CD14-positive monocyte (primary cell): ENCODE measurements at regions not wholly inside any gene's neighbourhood (a gene's known extent, or its start where the extent isn't known, plus 50 kb on each side); places are given as distances from the start of the nearest gene placed in this dataset.

Source experiments
- DNase-seq, 3 donors: peaks; one replicate each; pipeline ENCODE4 v3.0.0-alpha.2; 2011 to 2022
- H2AFZ ChIP-seq: 2 replicates; pipeline ENCODE4 v1.6.0; 2012; ENCODE audit warnings: mild to moderate bottlenecking, low read depth, low read length, inconsistent platforms; ENCODE audit not compliant: insufficient read depth, poor library complexity, severe bottlenecking
- H3K27ac ChIP-seq, 2 donors: 1 replicate in 1 of 2; 2 replicates in 1 of 2; pipeline ENCODE4 v1.5.1; 2012 to 2013; ENCODE audit warnings: low read length in 2 of 2, control low read depth in 1 of 2, inconsistent platforms in 1 of 2, low read depth in 1 of 2, mild to moderate bottlenecking in 1 of 2
- H3K27me3 ChIP-seq, 2 donors: one replicate each; pipeline versions ENCODE4 v1.6.0 to v1.6.1; 2011 to 2013; ENCODE audit warnings: low read length in 2 of 2; ENCODE audit not compliant: control insufficient read depth in 2 of 2, insufficient read depth in 2 of 2
- H3K36me3 ChIP-seq, 2 donors: replicated peaks in 1 of 2; 1 replicate in 1 of 2; 2 replicates in 1 of 2; pipeline versions ENCODE4 v1.5.1 to v1.6.1; 2012 to 2013; ENCODE audit warnings: low read length in 2 of 2, control low read depth in 1 of 2, inconsistent platforms in 1 of 2, mild to moderate bottlenecking in 1 of 2; ENCODE audit not compliant: insufficient read depth in 2 of 2, control insufficient read depth in 1 of 2
- H3K4me1 ChIP-seq, 2 donors: 1 replicate in 1 of 2; 2 replicates in 1 of 2; pipeline versions ENCODE4 v1.5.1 to v1.6.1; 2012 to 2013; ENCODE audit warnings: low read length in 2 of 2, control low read depth in 1 of 2, inconsistent platforms in 1 of 2, mild to moderate bottlenecking in 1 of 2, moderate library complexity in 1 of 2; ENCODE audit not compliant: insufficient read depth in 2 of 2, control insufficient read depth in 1 of 2
- H3K4me2 ChIP-seq: replicated peaks from 2 replicates; pipeline ENCODE3; 2012; ENCODE audit warnings: low read length, moderate library complexity, mild to moderate bottlenecking; ENCODE audit not compliant: poor library complexity, severe bottlenecking; ENCODE audit errors: extremely low read depth
- H3K4me3 ChIP-seq, 3 experiments: fragments of 200-600 bp in 1 of 3; sonication (generic) in 1 of 3; replicated peaks in 1 of 3; 1 replicate in 2 of 3; 2 replicates in 1 of 3; pipeline ENCODE4 v1.5.1; 2011 to 2013; ENCODE audit warnings: low read length in 3 of 3, mild to moderate bottlenecking in 3 of 3, control low read depth in 2 of 3, low read depth in 2 of 3, inconsistent platforms in 1 of 3, moderate library complexity in 1 of 3
- H3K79me2 ChIP-seq: 2 replicates; pipeline ENCODE4 v1.6.0; 2012; ENCODE audit warnings: mild to moderate bottlenecking, control low read depth, inconsistent platforms, low read length, moderate library complexity; ENCODE audit not compliant: insufficient read depth
- H3K9ac ChIP-seq: 2 replicates; pipeline ENCODE4 v1.6.0; 2017; ENCODE audit warnings: low read length, mild to moderate bottlenecking; ENCODE audit not compliant: insufficient read depth, poor library complexity, severe bottlenecking
- H3K9me3 ChIP-seq, 2 donors: replicated peaks in 1 of 2; 1 replicate in 1 of 2; 2 replicates in 1 of 2; pipeline versions ENCODE4 v1.5.1 to v1.6.1; 2012 to 2013; ENCODE audit warnings: low read length in 2 of 2, control low read depth in 1 of 2; ENCODE audit not compliant: control insufficient read depth in 1 of 2, insufficient read depth in 1 of 2
- H4K20me1 ChIP-seq: 2 replicates; pipeline ENCODE4 v1.6.0; 2012; ENCODE audit warnings: mild to moderate bottlenecking, low read length, control low read depth, moderate library complexity; ENCODE audit not compliant: insufficient read depth
- H3K27ac Mint-ChIP-seq, 7 donors: one replicate each; pipeline ENCODE4 v1.8.0; 2020; ENCODE audit warnings: mild to moderate bottlenecking in 7 of 7, mixed read lengths in 7 of 7, moderate library complexity in 6 of 7, inconsistent platforms in 2 of 7
- H3K27me3 Mint-ChIP-seq, 3 donors: one replicate each; pipeline ENCODE4 v1.8.0; 2021 to 2022; ENCODE audit warnings: low read depth in 3 of 3, mild to moderate bottlenecking in 3 of 3, mixed read lengths in 3 of 3, moderate library complexity in 3 of 3, inconsistent platforms in 1 of 3
- H3K36me3 Mint-ChIP-seq, 2 donors: one replicate each; pipeline ENCODE4 v1.8.0; 2020; ENCODE audit warnings: mixed read lengths in 2 of 2, inconsistent platforms in 1 of 2, mild to moderate bottlenecking in 1 of 2
- H3K4me1 Mint-ChIP-seq: one replicate; pipeline ENCODE4 v1.8.0; 2020; ENCODE audit warnings: mild to moderate bottlenecking, mixed read lengths
- H3K4me3 Mint-ChIP-seq, 2 donors: one replicate each; pipeline ENCODE4 v1.8.0; 2020; ENCODE audit warnings: mild to moderate bottlenecking in 2 of 2, mixed read lengths in 2 of 2, moderate library complexity in 1 of 2
- H3K9me3 Mint-ChIP-seq, 7 donors: one replicate each; pipeline ENCODE4 v1.8.0; 2020 to 2022; ENCODE audit warnings: mixed read lengths in 7 of 7, mild to moderate bottlenecking in 6 of 7, moderate library complexity in 6 of 7, inconsistent platforms in 2 of 7
- WGBS: methylation state at CpG from one replicate; pipeline ENCODE4 v1.1.5; 2013; ENCODE audit warnings: missing lambda C conversion rate; ENCODE audit not compliant: insufficient coverage; 5-methylcytosine and 5-hydroxymethylcytosine counted together
- intact Hi-C, 2 donors: fragments of 100-400 bp; cut with micrococcal nuclease; formaldehyde crosslinking; loops; one replicate each; pipeline versions ENCODE4 v1.15.0 to v1.15.1; 2023
- TF ChIP-seq, protein P1 (sequence below): fragments of 200-600 bp; IDR thresholded peaks from one replicate; pipeline ENCODE4 v1.8.0; 2022; ENCODE audit warnings: antibody characterized with exemption, mild to moderate bottlenecking

DNA sequence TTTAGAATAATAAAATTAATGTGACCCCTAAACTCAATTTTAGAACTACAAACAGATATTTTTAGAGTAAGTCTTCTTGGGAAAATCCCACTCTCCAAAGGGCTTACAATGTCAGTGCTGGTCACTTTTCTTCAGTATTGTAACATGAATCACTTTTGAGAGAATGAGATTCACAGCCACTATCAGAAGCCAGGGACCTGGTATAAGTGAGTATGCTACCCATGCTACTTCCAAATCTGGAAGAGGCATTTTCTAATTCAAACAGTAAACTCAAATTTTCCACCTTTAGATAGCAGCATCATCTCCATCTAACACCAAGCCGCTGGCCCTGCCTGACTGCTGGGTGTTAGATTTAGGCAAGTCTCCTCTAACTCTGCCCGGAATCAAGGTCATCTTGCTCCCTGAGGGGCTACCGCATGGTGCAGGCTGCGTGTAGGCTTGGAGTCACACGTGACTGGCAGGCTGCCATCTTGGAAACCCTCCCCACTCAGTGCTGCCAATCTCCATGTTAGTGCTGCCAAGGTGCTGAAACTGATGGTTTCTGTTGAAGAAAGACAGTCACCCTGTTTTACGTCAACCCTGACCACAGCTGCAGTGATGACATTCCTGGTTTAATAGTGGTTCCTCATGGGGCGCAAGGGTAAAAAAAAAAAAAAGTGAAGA is 882.9 kb upstream of the B3GALT2 start:
- WGBS = 86% methylated on average over 3 of the region's 7 CpGs
- Histone ChIP-seq H3K9ac (no peak overlapping the region), H3K27ac (no peak overlapping the region), H3K4me1 (no peaks in the 10 kb centered on the region), H4K20me1 (no peaks in the 10 kb centered on the region), H3K36me3 (no peaks in the 10 kb centered on the region), H3K4me3 (no peak overlapping the region), H3K79me2 (no peaks in the 10 kb centered on the region), H2AFZ (no peak overlapping the region), H3K27me3 (no peaks in the 10 kb centered on the region), H3K9me3 (no peaks in the 10 kb centered on the region), H3K4me2 (no peak overlapping the region)
- Mint-ChIP-seq H3K27ac (peak overlapping the region in 1 of 7 donors; percentile 41), H3K9me3 (peaks cover 0 to 4% (median 0%) of the 10 kb centered on the region in 7 donors), H3K36me3 (no peaks in the 10 kb centered on the region), H3K4me1 (peaks cover 5% of the 10 kb centered on the region), H3K4me3 (no peak overlapping the region), H3K27me3 (no peaks in the 10 kb centered on the region)
- DNase-seq = peak in 1 of 3 donors; percentile 8
- intact Hi-C loops = no loop called here
- TF ChIP-seq, protein P1, sequence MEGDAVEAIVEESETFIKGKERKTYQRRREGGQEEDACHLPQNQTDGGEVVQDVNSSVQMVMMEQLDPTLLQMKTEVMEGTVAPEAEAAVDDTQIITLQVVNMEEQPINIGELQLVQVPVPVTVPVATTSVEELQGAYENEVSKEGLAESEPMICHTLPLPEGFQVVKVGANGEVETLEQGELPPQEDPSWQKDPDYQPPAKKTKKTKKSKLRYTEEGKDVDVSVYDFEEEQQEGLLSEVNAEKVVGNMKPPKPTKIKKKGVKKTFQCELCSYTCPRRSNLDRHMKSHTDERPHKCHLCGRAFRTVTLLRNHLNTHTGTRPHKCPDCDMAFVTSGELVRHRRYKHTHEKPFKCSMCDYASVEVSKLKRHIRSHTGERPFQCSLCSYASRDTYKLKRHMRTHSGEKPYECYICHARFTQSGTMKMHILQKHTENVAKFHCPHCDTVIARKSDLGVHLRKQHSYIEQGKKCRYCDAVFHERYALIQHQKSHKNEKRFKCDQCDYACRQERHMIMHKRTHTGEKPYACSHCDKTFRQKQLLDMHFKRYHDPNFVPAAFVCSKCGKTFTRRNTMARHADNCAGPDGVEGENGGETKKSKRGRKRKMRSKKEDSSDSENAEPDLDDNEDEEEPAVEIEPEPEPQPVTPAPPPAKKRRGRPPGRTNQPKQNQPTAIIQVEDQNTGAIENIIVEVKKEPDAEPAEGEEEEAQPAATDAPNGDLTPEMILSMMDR = no peak

DNA sequence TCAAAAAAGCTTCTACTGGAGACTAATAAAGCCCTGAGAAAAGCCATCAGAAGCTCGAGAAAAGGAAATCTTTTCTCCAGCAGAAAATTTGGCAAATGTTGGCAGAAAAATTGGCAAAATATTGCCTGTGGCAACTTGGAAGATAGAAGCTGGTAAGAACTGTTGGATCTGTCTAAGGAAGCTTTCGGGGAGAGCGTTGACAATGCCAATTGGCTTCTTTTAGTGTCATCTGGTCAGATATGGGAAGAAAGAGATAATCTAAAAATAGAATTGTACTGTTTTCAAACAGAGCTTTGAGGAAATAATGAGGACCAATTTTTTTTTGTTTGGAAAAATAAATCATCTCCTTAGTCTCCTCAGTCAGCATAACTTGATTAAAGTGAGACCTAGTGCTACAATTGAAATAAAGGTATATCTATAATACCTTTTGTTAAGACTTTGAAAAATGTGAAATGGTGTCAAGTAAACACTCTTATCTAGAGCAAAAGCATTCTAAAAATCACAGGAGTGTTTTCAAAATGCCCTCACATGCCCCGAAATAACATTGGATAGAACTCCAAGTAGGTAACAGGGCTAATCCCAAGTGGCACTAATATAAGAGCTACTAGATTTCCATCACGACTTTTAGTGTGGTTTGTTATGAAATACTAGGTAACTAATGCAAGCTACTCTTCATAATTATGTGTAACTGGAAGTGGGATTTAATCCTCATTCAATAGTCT is 882.2 kb upstream of the B3GALT2 start:
- Mint-ChIP-seq H3K36me3 (no peaks in the 10 kb centered on the region), H3K4me1 (peaks cover 5% of the 10 kb centered on the region), H3K27ac (no peak overlapping the region), H3K9me3 (peaks cover 0 to 6% (median 2%) of the 10 kb centered on the region in 7 donors), H3K4me3 (no peak overlapping the region), H3K27me3 (no peaks in the 10 kb centered on the region)
- Histone ChIP-seq H3K79me2 (no peaks in the 10 kb centered on the region), H3K4me2 (no peak overlapping the region), H3K4me3 (no peak overlapping the region), H4K20me1 (no peaks in the 10 kb centered on the region), H3K4me1 (no peaks in the 10 kb centered on the region), H2AFZ (no peak overlapping the region), H3K9me3 (no peaks in the 10 kb centered on the region), H3K36me3 (no peaks in the 10 kb centered on the region), H3K9ac (no peak overlapping the region), H3K27me3 (no peaks in the 10 kb centered on the region), H3K27ac (no peak overlapping the region)
- 75% methylated on average over 1 of the region's 5 CpGs for WGBS
- TF ChIP-seq, protein P1 = no peak
- intact Hi-C loops = no loop called here
- no peak for DNase-seq
